ENCODE measurements at regions not wholly inside any gene's neighbourhood (a gene's known extent, or its start where the extent isn't known, plus 50 kb on each side); places are given as distances from the start of the nearest gene placed in this dataset.

DNA sequence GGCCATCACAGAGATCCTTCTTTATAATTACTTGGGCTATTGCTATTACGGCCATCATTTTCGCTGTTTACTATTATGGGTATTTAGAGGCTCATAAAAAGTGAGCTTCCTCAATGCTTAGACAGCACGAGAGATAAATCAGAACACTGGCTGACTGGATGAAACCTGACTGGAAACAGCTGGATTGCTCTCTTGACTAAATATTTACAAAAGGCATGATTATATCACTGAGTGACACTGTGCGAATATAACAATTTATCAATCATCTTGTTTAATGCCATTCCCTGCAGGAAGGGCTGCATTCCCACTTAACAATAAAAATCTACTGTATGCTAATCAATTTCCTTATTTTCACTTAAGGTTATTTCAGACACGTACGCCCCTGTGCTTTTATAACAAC lies 260.1 kb upstream of the ARID1B start:
- no peak for DNase-seq (ENCODE audit: low spot score)

DNA sequence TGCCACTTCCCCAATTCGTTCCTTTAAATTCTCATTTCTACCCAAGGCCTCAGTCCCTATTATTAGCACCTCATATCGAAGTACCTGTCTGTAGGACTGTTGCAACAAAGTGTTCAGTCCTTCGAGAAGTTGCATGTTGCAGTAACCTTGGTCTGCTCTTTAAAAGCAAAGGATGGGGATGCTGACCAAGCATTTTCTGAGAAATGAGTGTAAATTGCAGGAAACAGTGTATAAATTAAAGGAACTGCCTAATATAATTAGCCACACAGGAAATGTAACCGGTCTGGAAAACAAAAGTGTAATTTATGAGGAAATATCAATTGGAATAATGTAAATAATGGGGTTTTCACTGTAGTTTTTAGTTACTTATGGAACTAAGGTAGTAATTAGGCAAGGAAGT lies 261.9 kb upstream of the ARID1B start:
- DNase-seq (ENCODE audit: low spot score), result no peak

DNA sequence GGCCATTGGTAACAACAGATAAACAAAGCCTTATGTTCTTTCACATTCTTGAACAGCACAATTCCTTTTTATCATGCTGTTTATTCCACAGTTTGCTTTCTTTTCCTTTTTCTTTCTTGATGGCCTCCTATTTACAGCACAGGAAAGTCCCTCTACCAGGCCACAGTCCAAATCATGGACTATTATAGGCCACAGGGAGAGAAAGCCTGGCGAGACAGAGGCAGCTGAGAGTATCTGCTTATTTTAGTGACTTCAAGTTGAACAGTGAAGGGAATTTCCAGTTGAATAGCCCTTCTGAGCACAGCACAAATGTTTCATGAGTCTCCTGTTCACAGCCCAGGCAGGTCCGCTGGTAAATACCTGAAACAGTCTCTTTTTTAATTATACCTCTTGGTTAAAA lies 263.7 kb upstream of the ARID1B start:
- DNase-seq (ENCODE audit: low spot score), result no peak

DNA sequence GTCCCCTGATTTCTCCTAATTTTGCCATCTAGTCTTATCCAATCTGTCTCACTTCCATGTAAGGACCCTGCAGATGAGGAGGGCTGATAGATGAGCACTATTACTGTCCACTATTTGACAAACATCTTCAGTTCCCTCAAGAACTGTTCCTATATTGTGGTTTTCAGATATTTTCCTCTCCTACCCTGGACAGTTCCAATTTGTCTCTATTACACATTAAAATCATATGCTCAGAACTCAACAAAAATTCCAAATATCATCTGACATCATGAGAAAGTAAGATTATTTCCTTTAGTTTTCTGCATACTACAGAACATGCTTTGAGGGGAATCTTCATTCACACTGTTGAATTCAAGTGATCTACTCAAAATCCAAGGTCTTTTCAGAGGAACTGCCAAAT lies 265.6 kb upstream of the ARID1B start:
- no peak for DNase-seq (ENCODE audit: low spot score)

DNA sequence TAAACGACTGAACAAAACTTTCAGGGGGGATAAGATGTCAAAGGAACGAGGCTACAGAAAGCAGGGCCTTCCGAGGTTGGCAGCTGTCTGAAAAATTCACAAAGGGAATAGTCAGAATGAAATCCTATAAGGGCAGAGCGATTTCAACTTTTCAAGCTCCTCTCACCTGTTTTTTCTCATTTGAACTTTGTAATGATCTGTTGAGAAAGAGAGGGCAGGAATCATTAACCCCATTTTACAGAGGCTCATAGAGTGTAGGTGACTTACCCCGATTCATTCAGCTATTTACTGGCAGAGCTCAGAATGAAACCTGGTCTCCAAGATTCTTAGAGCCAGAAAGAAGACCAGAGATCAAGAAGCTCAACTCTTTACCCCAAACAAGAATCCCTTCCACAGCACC lies 266.1 kb upstream of the ARID1B start:
- no peak for DNase-seq (ENCODE audit: low spot score)

DNA sequence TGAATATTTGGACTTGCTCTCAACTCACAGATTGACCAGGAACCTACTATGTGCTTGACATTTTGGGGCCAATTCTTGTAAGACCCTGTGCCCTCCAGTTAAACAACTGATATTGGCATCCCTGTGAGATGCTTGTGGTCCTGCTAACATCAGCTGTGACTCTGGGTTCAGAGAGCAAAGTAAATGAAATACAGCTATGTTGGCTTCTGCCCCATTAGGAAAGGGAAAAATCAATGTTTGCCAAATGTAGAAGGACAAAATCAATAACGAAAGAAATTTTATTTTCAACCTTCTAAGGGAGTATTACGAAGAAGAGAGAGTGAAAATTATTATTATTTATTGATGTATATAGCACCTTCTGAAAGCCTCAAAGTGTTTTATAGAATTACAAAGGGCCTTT lies 266.9 kb upstream of the ARID1B start:
- DNase-seq (ENCODE audit: low spot score), result no peak

DNA sequence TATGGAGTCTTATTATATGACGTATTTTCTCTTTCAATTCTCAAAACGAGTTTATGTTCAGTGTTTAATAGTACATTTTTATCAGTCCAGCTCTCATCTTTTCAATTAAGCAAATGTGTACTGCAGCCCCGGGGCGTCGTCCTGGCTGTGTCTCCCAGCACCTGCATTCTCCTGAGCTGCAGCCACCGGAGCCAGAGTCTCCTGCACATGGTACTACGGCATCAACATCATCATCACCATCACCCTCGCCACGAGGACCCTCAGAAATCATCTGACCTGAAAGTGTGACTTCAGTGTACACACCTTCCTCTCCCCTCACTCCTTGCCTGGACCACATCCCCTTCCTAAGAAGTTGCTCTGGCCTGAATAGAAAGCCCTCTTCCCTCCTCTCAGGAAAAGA lies 267.7 kb upstream of the ARID1B start:
- no peak for DNase-seq (ENCODE audit: low spot score)

DNA sequence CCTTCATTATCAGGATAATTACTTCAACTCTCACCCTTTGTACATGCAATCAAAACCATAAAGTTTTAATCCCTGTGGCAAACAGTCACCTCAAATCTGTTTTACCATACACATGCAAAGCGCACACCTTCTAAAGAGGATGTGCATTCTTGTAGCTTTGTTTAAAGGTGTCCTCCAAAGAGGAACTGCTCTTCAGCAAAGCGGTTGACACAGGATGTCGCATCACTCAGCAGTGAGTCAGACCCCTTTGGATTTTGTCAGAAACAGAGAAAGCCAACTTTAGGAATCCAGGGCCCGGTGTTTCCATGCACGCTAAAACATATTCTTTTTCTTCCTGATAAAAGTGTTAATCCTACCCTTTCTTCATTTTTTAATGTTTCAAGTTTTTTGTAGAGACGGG lies 268.3 kb upstream of the ARID1B start:
- DNase-seq (ENCODE audit: low spot score), result no peak

DNA sequence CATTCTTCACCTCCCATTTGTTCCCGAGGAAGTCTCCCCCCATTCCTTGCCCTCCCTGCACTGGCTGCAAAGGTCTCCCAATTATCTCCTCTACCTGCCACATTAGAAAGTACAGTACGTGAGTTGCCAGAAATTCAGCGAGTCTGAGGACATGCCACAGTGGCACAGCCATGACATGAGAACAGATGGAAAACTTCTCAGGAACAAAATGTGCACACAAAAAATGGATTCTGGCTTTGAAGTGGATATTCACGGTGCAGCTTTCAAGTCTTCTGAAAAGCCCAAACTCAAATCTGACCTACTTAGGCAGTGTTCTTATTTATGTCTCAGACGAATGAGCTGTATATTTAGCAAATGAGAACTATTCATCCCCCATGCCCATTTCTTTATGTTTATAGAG lies 269.1 kb upstream of the ARID1B start:
- DNase-seq (ENCODE audit: low spot score), result no peak

DNA sequence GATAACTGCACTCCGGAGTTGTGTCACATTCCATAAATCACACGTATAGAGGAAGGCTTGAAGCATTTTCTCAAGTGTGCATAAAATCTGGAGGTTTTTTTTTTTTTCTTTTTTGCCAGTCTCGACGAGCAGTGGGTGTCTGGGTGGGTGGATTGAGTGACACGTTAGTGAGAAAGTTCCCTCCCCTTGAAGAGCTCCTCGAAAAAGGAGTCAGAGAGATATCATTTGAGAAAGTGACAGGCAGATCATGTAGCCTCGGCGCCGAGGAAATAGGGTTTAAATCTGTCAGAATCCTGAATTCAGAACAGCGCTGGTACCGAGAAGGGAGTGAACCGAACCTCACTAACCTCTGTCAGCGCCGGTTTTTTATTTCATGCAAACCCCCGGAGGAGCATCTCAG lies 269.5 kb upstream of the ARID1B start:
- DNase-seq (ENCODE audit: low spot score), result no peak

DNA sequence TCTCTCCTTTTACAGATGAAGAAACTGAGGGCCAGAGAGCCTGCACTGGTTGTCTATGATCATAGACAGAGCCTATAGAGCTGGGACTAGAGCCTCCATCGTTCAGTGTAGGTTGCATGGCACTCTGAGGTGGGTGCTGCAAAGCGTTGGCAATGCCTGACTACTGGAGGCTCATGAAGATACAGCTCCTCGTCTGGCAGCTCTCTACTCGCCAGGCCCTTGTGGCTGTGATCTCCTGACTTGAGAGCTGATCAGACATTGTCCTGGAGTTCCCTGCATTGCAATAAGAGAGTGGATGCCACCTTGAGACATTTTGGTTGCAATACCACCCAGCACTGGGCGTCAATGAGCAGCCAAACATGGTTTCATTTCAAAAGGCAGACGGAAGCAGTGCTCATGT lies 270.1 kb upstream of the ARID1B start:
- no peak for DNase-seq (ENCODE audit: low spot score)

DNA sequence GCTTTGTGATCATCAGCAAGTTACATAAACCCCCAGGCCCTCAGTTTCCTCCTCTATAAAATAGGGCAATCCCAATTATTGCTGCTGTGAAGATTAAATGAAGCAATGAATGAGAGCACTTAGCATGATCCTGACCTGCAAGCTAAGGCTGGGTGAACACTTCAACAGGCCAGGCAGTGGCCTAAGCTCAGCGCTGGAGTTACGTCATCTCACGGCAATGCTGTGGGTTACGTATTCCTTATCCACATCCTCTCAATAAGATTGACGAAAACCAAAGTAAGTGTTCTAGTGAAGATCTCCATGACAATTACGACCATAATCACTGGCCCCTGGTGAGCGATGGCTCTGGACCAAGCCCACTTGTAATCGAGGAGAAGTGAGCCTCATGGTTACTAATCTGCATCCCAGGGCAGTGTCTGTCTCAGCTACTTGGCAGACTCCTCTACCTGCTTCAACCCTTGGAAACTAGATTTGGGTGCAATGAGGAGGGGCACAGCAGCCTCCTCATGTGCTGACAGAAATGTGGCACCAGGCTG lies 274.1 kb upstream of the ARID1B start:
- no peak for DNase-seq (ENCODE audit: low spot score)

DNA sequence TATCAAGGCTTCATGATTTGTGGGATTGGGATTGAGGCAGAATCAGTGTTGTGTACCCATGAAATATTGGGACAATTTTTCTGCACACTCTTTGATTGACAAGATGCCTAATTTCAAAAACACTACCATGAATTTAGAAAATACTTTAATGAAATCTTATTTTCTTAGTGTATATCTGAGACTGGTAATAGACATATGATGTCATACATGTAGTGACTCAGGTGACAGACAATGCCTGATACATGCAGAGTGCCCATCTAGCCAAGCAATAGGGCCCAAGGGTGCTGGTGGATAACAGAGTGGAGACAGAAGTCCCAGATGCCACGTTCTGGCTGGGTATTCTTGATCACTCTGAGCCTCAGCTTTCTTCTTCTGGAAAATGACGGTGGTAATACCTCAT lies 279.6 kb upstream of the ARID1B start:
- DNase-seq (ENCODE audit: low spot score), result no peak

DNA sequence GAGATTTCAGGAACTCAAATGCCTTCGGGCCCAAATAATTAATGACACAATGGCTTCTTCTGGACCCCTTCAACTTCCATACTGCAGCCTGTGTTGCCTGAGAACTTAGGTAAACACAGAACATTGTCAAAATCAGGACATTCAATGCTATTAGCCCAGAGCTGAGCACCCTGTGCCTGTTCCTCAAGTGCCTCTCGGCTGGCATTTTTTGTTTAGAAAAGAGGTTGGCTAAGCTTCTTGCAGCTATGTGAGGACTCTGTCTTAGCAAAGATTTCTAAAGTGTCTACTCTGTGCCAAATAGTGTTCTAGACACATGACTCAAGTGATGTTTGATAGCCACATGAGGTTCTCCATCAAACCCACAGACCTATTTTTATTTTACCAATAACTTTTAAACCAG lies 289.3 kb upstream of the ARID1B start:
- DNase-seq (ENCODE audit: low spot score), result no peak

DNA sequence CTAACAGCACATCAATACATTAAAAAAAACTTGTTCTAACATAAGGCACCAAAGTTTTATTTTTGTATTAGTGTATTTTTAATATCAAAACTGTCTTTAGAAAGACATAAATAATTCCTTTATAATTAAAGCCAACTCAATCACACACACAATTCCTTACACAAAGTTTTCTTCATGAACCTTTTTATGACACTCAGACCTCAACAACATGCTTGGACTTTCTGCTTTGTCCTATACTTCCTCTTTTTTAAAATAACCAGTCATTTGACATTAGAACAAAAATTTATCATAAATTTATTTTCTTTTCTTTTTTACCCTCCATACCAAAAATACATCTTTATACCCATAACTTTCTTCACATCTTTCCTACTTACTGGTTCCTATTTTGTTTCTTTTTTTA lies 292.0 kb upstream of the ARID1B start:
- no peak for DNase-seq (ENCODE audit: low spot score)

DNA sequence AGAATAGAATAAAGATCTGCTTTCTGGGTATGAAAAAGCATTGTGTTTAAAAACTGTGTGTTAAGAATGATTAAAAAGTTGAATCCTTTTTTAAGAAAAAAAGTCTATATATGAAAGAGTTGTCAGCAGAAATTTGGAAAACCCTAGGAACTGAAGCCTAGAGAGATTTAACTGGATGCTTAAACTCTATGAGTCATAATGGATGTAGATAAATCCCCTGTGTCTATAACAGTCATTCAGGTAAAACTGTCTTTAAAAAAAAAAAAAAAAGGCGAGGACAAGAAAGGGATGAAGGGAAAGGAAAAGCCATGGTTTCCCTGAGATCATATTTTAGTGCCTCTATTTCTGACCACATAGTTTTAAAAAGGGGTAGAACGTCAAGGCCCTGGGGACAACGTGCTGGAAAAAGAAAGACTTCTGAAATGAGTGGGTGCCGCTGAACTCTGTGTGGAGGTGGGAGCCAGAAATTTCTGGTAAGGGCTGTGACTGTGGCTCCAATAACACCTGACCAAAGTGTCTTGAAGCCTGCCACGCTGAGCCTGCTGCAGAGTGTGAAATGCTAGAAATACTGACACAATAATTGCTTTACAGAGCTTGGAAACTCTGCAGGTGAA lies 302.6 kb upstream of the ARID1B start:
- DNase-seq (ENCODE audit: low spot score), result no peak

DNA sequence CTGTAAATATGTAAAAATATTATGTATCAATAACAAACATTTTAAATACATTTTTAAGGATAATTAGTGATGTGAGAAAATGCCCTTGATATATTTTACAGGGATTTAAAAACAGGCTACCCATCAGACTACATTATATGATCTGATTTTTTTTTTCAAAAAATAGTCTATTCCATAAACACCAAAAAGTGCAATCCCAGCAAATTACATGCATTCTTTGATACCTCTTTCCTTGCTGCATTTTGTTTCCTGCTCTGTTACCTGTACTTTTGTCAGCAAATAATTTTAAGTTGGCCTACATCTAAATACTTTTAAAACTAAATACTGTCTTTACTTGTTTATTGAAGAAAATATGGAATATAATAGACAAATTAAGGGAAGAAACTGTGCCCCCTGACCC lies 306.2 kb upstream of the ARID1B start:
- DNase-seq (ENCODE audit: low spot score), result no peak

DNA sequence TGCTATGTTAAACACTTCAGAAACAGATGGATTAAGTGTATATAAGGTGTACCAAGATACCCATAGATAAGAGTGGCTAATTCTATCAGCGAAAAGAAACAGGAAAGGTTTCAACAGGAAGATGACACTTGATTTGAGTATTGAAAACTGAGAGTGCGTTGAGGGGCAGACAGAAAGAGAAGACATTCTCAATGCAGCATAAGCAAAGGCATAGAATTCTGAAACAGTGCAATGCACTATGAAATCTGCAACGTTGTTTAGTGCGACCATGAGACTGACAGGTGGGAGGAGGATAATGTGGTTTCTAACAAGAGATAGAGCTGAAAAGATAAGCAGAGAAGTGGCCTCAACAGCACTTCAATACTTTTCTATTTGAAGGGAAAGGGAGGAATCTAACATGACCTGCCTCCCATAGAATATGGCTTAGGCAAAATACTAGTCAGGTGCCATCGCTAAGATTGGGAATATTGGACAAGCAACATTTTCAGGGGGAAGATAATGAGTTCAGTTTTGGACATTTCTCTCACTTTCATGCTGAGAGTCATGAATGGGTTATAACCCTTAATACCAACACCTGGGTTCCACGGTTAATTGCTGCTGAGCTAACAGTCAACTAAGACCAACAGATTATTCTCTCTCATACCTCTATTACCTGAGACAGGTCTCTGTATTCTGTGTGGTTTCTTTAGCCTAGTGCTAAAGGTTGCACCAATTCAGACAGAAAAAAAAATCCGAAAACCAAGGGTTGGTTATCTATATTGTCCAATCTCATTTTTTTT lies 312.9 kb upstream of the ARID1B start:
- no peak for DNase-seq (ENCODE audit: low spot score)

DNA sequence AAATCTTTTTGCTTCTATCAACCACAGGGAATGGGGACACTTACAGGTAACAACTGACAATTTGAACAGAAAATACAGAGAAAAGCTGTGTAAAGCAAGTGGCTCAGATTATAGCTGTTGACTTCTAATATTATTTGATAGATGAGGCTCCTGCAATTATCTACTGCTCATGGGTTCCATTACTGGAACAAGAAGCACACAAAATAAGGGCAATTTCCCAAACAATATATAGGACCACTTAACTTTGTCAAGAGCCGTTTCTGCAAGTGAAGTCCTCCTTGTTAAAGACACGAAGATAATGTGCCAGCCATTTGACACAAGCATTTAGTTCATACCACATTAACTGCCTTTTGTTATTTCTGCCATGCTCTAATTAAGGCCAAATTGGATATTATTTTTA lies 315.5 kb upstream of the ARID1B start:
- no peak for DNase-seq (ENCODE audit: low spot score)

DNA sequence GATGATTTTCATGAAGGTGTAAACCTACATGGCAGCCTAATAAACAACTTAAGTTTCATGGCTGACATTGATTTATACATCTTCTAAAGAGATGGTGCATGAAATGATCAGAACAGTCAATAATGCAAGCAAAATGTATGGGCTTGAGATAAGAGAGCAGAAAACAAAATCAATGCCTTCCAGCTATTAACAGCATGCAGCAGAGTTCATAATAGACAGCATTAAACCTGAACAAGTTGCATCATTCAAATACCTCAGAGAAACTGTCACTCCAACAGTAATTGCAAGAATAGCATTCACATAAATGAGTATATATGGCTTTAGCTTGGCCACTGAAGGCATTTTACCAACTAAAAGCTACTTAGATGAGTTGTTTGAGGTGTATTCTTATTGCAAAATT lies 319.6 kb upstream of the ARID1B start:
- no peak for DNase-seq (ENCODE audit: low spot score)

DNA sequence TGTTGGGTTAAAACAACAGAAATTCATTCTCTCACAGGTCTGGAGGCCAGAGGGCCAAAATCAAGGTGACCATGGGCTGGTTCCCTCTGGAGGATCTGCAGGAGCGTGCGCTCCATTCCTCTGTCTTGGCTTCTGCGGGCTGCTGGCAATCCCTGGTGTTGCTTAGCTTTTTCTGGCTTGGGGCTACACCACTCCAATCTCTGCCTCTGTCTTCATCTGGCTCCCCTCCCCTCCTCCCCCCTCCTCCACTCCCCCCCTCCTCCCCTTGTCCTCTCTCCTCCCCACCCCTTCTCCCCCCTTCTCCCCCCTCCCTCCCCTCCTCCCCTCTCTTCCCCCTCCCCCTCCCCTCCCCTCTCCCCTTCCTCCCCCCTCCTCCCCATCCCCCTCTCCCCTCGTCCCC lies 321.3 kb upstream of the ARID1B start:
- no peak for DNase-seq (ENCODE audit: low spot score)

DNA sequence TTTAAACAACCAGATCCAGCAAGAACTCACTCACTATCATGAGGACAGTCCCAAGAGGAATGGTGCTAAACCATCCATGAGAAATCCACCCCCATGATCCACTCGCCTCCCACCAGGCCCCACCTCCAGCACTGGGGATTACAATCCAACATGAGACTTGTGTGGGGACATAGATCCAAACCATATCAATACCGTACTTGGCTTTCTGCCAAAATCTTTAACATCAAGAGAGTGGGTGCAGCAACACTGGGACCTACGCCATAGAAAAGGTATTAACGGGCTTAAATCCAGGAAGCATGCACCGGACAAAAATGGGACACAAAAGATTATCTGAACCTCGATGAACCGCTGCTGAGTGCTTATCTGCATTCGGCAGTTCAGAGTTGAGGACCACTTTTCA lies 322.3 kb upstream of the ARID1B start:
- DNase-seq (ENCODE audit: low spot score), result no peak

DNA sequence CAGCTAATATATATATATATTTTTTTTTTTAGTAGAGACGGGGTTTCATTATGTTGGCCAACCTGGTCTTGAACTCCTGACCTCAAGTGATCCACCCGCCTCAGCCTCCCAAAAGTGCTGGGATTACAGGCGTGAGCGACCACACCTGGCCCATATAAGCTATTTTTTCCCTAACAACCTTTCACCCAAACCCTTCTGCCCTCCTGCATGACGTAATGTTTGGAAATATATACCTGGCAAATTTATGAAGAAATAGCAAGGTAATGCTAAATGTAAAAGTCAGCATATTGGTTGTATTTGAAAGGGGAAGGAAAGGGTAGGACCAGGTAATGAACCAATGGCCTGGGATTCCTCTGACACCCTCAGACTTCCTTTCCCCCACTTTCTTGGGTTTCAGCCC lies 325.5 kb upstream of the ARID1B start:
- DNase-seq (ENCODE audit: low spot score), result no peak

DNA sequence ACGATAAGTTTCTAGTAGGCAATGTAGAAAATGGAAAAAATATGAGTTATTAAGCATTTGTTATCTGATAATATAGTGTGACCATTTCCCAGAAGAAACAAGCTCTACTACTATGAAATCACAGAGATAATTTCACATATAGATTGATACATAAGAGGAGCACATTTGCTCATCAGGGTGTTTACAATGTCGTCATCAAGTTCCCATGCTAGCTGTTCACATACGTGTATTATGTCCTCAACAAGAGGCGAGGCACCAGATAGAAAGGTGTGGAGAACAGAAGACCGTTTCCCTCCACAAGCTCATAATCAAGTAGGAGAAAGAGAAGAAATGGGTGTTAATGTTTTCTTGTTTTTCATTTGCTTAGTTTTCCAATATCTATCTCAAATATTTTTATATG lies 326.1 kb upstream of the ARID1B start:
- no peak for DNase-seq (ENCODE audit: low spot score)
